ENCODE measurements at regions not wholly inside any gene's neighbourhood (a gene's known extent, or its start where the extent isn't known, plus 50 kb on each side); places are given as distances from the start of the nearest gene placed in this dataset.

DNA sequence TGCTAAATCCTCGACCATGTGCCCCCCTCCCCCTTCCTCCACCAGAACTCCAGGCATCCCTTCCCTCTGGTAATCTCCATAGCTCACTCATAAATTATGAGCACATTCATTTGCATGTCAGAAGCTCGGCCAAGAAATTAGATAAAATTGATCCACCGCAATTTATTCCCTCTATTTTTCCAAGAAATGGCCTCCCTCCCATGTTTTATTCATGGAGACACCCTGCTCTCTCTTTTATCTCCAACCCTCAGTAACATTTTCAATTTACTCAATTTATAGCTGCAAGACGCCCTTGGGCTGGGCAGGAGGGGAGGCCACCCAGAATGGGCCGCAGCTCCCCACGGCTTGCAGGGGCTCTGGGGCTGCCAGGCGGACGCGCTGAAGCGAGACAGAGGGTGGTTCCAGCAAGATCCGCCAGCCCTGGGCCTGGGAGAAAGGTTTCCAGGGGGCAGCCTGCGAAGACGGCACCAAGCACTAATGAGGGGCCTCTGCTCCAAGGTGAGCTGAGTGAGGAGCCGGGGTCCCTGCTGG lies 54.7 kb upstream of the ZNF423 start:
- DNase-seq (ENCODE audit: low spot score) = no peak

DNA sequence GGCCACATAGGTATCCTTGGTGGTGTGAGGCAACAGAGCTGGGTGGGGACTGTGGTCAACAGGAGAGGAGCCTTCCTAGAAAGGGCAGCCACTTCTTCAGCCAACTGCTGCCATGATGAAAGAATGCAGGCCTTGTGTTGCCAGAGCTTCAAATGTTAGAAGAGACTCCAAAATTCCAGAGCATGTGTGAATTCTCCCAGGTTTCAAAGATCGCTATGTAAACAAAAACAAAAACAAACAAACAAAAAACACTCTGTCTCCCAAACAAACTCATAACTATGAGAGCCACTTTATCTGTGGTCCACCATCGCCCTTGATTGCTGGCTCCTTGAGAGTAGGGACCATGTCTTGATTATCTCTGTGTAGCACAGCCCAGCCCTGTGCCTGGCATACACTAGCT lies 55.5 kb upstream of the ZNF423 start:
- DNase-seq (ENCODE audit: low spot score) = no peak

DNA sequence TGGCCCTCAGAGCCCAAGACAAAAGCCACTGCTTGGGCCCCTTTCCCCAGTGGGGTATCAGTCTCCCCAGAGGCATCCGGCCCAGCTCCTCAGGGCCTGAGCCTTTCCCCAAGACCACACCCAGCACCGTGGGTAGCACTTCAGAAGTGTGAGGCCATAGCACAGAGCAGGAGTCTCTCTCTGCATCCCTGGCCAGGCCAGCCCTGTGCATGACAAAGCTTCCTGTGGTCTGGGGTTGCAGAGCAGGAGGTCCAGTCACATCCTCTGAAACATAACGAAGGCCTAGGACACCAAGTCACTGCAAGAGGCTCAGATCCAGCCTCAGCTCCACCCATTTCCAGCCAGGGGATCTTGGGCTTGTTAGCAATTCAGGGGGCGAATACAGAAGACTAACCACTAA lies 56.8 kb upstream of the ZNF423 start:
- DNase-seq (ENCODE audit: low spot score) = no peak

DNA sequence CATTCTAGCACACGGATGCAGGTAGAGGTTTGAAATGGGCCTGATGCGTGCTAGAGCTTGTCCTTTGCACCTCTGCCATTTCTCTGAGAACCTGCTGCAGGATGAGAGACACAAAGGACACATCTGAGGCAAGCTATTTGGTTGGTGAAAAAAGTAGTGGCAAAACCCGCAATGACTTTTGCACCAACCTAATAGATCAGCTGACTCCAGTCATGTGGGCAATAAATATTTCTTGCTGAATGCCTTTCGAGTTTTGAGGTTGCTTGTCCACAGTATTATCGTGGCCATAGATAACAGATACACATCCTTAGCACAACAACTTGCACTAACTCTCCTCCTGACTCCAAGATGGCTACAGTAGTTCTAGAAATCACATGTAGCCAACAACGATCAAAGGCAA lies 57.8 kb upstream of the ZNF423 start:
- DNase-seq (ENCODE audit: low spot score) = no peak

DNA sequence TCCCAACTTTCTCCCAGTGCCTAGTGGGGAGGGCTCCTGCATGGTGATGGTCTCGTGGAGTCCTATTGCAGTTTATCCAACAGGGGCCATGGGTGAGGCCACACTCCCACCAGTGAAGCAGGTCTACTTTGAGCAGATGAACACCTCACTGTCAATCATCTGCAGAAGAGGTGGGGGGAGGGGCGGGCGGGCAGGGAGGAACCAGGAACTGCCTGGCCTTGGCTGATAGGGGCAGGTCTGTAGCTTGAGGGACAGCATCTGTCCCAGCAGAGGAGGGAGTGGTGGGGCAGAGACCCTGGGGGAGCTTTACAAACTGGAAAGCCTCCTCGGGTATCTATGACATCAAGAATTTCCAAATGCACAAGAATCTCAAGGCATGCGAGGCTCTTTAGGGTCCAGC lies 58.7 kb upstream of the ZNF423 start:
- DNase-seq (ENCODE audit: low spot score) = no peak

DNA sequence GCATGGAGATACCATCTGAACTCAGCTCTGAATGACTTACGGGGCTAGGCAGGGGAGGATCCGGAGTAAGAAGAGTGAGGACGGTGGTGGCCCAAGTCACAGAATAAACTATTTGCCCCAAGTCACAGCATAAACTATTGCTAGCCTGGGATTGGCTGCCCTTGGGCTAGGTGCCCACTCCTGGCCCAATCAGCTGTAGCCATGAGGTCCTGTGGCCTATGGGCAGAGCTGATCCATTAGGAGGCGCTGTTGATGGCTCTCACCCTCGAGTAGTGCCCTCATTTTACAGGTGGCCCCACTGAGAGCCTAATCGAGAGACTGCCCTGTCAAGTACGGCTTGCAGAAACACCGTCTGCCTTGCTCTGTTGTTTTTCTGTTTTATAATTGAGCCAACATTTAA lies 62.3 kb upstream of the ZNF423 start:
- no peak for DNase-seq (ENCODE audit: low spot score)

DNA sequence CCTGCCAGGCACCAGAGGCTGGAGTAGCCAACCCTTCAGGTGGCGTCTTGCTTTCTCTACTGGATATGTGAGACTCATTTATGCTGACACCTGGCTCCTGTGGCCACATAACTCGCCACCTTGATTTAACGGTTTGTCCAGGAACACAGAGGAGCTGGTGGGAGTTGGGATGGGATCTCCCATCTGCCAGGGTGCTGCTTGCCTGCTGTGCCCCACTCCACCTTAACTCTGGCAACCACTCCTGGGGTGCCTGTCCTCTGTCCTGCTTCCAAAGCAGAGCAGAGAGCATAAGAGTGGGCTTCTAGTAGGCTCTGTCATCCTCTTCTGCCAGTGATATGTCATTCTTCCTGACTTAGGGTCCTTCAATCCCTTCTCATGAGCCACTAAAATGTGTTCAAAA lies 63.4 kb upstream of the ZNF423 start:
- no peak for DNase-seq (ENCODE audit: low spot score)

DNA sequence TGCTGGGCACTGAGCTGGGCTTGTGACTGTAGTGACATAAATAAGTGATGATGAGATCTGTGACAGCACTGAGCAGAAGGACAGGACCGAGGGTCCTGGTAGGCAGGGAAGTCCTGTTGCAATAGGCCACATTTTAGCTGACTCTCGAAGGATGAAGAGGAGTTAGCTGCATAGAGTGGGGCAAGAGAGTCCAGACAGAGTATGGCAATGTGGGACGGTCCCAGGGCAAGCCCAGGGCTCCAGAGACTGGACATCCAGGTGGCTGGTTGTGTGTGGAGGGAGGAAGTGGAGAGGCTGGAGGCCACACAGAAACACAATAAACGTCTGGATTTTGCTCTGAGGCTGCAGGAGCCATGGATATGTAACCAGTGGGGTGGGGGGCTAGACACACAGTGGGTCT lies 64.5 kb upstream of the ZNF423 start:
- DNase-seq (ENCODE audit: low spot score) = no peak

DNA sequence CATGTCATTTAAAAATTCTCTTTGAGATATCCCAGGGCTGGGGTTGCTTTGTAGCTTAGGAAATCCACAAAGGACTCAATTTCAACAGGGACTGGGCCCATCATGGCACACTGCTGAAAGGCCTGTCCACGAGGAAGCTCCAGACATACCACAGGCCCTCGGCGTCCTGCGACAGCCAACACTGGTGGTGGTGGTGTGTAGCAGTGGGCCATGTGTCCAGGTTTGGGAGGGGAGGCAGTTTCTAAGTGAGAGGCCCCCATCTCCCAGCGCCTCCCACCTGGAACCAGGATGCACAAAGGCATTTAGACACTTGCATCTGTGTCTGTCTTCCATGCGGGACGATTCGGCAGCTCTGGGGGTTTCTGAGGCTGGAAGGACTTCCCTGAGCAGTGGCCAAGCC lies 65.2 kb upstream of the ZNF423 start:
- no peak for DNase-seq (ENCODE audit: low spot score)

DNA sequence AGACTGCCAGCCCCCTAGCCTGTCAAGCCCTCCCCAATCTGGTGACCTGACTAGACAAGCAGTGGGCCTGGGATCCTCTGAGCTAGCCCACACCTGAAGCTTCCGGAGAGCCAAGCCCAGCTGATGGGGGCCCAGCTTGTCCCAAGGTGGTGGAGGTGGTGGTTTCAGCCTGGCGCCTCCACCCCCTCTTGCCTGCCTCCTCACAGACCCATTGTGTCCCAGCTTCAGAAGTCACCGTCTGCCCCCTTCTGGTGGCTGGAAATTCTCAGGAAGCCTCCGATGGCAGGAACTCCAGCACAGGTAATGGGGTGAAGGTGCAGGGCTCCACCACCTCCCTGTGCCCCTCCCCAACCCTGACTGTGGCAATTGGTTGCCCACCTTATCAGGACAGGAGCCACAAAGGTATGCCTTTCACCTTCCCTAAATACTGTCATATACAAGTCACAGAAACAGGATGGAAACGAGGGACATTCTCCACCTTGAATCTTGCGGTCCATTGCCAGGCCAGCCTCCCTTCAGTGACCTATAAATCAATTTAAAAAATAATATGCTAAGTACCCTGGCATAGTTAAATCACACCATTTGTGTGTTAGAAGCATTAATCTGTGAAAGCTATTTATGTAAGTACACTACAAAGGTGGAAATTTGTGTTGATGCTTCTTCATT lies 66.0 kb upstream of the ZNF423 start:
- peak; percentile 24 for DNase-seq (ENCODE audit: low spot score)

DNA sequence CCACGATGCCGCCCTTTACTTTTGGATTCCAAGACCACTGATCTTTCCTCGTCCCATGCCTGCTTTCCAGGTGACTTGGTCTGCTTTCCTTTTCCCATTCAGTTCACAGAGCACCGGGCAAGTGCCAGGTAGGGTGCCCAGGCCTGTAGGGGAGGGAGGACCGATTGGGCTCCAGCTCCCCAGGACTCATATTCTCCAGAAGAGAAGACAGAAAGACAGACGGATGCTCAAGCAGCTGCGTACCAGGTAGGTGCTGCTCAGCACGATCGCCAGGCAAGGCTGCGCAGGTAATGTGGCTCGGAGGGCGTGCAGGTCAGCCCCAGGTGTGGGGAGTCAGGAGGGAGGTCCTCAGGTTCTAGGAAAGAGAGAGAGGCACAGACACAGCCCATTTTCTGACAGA lies 67.5 kb upstream of the ZNF423 start:
- no peak for DNase-seq (ENCODE audit: low spot score)

DNA sequence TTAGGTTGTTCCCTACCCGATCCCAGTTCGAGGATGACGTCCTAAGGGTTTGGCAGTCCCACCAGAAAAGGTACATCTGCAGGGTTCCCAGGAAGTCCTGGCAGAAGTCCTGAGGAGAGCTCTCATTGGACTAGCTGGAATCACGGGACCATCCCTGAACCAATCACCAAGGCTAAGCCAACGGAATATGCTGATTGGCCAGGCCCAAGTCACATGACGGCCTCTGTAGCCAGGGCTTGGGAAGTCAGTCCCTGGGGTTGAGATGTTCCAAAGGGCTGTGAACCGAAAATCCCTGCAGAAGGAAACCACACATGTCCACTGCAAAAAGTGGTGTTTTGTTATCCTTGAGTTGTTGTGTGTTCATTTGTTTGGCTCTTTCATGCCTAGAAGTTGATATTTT lies 68.2 kb upstream of the ZNF423 start:
- DNase-seq (ENCODE audit: low spot score) = no peak

DNA sequence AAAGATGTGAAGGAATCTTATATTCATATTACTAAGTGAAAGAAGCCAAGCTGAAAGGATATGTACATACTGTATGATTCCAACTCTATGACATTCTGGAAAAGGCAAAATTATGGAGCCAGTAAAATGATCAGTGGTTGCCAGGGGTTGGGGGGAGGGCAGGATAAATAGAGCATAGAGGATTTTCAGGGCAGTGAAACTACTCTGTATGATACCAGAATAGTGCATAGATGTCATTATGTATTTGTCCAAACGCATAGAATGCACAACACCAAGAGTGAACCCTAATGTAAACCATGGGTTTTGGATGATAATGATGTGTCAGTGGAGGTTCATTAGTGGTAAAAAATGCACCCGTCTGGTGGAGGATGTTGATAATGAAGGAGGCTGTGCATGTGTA lies 71.0 kb upstream of the ZNF423 start:
- no peak for DNase-seq (ENCODE audit: low spot score)

DNA sequence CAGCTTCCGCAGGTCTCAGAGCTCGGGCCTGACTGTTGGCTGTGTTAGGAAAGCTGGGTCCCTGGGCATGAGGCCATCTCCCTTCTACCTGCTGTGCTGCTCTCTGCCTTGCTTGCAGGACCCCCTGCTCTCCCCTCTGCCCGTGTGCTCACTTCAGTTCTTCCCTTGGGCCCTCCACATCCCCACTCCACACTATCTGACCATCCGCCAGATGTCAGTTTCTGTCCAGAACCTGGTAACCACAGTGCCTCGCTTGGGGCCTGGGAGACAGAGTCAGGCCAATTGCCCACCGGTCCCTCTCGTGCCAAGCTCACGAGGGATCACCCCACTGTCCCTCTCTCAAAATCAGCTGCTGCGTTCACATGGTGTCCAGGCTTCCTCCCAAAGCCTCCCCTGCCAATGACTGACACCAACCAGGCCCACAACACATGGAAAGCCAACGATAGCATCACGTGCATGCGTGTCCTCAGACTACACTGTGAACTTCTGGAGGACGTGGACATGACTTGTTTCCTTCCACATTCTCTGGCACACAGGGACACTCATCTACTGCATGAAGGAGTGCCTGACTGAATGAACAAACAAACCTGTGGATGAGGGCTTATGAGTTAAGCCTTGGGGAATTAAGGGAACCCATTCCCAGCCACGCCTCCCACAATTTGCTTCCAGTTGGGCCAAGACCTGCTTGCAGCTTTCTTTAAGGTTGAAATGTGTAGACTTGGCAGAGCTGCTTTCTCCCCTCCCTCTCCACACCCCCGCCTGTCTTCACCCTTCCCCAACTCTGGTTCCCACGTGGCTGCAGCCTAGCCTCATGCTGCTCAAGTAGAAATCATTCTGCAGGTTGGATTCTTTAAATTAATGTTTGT lies 72.5 kb upstream of the ZNF423 start:
- no peak for DNase-seq (ENCODE audit: low spot score)

DNA sequence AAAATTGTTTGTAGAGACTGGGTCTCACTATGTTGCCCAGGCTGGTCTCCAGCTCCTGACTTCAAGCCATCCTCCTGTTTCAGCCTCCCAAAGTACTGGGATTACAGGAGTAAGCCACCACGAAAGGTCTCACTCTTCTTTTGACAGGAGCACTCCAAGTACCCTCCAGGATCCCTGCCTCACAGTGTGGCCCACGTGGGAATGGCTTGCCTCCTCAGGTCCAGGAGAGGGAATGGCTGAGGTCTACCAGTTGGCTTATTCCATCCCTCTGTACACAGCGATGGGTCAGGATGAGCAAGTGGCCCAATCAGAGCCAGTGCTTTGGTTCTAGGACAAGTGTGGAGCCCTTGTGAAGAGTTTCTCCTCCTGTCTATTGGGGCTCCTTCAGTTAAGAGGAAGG lies 73.7 kb upstream of the ZNF423 start:
- DNase-seq (ENCODE audit: low spot score) = no peak

DNA sequence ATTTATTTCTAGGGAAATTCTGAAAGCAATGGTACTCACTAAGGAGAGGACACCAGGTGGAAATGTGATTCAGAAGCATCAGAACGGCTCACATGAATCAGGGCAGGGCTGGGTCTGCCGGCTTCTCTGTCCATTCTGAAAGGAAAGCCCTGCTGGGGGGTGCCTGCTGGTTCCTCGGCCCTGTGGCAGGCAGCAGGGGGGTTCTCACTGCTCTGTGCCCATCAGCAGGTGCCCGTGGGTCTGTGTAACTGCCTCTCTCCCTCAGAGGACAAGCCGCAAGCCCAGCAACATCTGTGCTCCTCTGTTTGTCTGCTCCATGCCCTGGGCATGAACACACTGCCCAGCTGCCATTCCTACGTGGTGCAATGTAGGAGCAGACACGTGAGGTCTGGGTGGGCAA lies 74.9 kb upstream of the ZNF423 start:
- DNase-seq (ENCODE audit: low spot score) = no peak

DNA sequence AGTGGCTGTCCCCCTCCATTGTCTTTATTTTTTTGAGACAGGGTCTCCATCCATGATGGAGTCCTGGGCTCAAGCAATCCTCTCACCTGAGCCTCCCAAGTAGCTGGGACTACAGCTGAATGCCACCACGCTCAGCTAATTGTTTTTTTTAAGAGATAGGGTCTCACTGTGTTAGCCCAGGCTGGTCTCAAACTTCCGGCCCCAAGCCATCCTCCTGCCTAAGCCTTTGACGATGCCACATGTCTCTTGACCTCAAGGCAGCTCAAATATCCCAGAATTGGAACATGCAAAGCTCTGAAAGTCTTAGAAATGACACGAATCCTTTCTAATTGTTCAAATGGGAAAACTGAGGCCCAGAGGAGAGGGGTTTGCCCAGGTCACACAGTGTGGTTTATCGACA lies 75.4 kb upstream of the ZNF423 start:
- no peak for DNase-seq (ENCODE audit: low spot score)

DNA sequence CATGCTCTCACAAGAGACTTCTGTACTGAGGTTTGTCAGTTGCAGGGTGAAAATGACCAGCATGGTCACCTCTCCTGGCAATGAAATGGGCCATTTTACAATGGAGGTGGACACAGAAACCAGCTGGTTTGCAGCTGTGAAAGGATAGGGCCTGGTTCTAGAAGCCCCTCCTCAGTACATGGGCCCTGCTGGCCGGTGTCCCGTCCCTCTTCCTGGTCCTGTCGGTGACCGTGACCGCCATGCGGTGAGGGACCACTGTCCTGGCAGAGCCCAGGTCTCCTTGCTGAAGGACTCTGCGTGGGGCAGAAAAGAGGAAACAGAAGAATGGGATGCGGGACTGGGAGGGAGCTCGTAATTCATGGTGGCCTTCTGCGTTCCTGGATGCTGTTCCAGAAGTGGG lies 76.0 kb upstream of the ZNF423 start:
- no peak for DNase-seq (ENCODE audit: low spot score)

DNA sequence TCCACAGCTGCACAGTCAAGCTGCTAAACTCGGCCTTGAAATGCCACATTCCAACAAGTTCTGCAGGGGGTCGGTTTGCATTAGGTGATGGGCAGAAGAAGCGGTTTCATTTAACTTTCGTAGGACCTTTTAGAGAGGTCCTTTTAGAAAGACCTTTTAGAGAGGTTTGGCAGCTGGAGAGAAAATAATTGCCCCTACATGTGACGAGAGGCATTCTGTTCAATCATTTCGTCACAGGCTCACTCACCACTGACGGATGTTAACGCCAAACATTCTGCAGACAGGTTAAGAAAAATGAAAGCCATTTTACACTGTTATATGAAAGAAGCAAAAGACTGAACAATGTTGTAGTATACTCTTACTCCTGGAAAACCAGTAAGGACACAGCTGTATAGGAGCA lies 76.5 kb upstream of the ZNF423 start:
- DNase-seq (ENCODE audit: low spot score) = no peak

DNA sequence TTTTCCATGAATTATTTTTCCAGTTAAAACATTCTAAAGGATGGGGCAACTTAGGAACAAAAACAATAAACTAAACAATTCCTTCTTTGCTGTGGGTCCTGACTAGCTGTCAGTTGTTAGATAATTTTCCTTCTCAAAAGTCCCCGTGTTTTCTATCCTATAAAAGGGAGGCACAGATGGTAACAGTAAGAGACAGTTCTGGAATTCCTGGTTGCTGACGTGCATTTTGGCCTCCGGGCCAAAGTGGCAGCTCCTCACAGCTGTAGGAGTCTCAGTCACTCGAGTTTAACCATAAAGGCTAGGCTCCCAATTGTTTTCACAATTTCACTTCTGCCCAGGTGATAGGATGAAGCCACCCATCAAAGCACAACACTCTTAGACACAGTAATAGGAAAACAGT lies 77.0 kb upstream of the ZNF423 start:
- peak; percentile 3 for DNase-seq (ENCODE audit: low spot score)

DNA sequence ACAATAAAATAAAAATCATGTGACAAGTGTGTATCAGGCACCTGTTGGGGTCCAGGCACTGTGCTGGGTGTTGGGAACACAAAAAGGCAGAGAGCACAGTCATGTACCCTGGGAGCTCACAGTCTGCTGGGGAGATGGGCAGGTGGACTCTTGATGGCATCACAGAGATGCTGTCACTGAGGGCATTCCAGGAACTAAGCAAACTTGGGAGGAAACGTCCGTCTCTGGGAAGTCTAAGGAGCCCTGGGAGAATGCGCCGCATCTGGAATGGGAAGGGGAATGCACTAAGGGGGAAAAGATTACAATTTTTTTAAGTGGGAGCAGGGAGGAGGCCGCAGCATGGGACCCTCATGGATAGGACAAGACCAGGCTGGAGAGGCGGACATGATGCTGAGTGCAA lies 80.9 kb upstream of the ZNF423 start:
- DNase-seq (ENCODE audit: low spot score) = no peak

DNA sequence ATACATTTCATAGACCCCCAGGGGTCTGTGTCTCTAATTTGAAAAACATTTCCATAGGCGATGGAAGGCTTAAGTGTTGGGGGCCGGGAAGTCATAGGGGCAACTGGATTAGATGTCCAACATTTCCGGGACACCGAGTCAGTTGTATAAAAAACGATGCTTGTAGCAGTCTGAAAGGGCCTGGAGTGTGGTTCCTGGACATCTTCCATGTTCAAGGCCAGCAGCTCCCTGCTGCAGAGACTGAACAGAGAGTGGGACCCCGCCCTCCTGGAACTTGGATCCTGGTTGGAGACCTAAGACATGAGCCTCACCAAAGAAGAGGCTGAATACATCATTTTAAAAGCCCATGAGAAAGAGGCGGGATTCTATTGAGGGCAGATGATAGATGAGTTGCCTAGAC lies 82.0 kb upstream of the ZNF423 start:
- DNase-seq (ENCODE audit: low spot score) = no peak

DNA sequence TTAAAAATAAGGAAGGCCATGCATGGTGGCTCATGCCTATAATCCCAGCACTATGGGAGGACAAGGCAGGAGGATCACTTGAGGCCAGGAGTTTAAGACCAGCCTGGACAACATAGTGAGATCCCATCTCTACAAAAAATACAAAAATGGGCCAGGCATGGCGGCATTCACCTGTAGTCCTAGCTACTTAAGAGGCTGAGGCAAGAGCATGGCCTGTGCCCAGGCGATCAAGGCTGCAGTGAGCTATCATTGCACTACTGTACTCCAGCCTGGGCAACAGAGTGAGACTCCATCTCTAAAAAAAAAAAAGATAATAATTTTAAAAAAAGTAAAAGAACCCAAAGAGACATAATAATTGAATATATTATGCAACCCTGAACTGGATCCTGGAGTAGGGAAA lies 83.6 kb upstream of the ZNF423 start:
- no peak for DNase-seq (ENCODE audit: low spot score)

All from pons (tissue), 1 donor.